NCI-H2081 (cell line): ENCODE measurements at regions not wholly inside any gene's neighbourhood (a gene's known extent, or its start where the extent isn't known, plus 50 kb on each side); places are given as distances from the start of the nearest gene placed in this dataset.
A peak's percentile ranks its signal among the peaks of the same experiment; 100 is the strongest.
"Not testable (repeated sequence)": the region's sequence is repeated elsewhere in the genome, so short reads cannot be mapped to it uniquely, and the experiment has no call there.

Experiments
- DNase-seq, 2 experiments: peaks; one replicate each; lab custom pipeline; 2025; lab: John Stamatoyannopoulos, UW

DNA sequence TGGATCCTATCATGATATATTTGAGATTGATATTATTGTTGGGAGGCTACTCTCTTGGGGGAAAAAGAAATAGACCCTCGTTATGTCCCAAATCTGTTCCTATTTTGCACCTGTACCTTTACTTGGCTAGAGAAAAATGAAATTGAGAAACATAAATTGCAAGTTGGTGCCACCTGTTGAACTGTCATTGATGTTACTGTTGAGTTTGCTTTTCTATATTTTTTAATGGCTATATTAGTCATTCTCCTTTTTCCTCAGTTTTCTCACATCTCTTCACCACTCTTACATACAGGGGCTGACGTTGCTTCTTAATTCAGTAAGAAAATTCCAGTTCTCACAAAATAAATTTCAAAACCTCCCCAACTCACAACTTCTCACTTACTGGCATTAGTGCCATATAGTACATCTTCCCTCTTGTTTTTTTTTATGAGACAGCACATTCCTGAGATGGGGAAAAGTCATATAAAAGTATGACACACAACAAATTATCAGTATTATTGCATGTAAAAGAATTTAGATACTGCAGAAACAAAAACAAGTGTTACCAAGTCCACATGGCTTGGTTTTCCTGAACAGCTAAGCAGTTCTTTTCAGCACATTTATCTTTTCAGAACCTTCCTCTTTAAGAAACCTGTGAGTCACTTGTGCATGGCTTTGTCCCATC, 348.3 kb upstream of the DSEL start:
- DNase-seq = no peak

DNA sequence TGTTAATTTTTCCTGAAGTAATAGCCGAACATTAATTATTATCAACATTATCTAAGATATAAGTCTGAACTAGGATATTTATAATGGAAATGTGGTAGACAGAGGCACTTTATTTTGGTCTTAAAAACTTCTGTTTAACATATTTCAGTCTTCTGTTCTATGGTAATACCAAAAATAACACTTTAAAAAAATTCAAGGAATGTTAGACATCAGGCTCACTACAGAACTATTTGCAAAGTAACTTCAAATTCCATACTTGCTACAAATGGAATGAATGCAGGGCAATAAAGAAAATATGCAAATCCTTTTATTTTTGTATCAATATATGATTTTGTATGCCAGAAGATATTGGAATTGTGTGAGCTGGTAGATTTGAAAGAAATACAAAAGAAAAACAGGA, 345.5 kb upstream of the DSEL start:
- no peak for DNase-seq

DNA sequence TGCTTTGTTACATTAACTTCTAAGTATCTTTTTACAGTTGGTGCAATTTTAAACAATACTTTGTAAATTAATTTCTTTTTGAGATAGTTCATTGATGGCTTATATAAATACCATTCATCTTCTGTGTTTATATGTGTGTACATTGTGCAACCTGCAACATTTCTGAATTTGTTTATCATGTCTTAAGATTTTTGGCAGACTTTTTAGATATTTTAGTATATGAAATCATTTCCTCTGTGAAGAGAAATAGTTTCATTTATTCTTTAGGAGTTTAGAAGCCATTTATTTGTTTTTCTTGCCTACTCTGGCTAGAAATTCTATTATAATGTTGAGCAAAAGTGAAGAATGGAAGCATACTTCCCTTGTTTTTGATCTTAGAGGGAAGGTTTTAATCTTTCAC, 337.8 kb upstream of the DSEL start:
- no peak for DNase-seq

DNA sequence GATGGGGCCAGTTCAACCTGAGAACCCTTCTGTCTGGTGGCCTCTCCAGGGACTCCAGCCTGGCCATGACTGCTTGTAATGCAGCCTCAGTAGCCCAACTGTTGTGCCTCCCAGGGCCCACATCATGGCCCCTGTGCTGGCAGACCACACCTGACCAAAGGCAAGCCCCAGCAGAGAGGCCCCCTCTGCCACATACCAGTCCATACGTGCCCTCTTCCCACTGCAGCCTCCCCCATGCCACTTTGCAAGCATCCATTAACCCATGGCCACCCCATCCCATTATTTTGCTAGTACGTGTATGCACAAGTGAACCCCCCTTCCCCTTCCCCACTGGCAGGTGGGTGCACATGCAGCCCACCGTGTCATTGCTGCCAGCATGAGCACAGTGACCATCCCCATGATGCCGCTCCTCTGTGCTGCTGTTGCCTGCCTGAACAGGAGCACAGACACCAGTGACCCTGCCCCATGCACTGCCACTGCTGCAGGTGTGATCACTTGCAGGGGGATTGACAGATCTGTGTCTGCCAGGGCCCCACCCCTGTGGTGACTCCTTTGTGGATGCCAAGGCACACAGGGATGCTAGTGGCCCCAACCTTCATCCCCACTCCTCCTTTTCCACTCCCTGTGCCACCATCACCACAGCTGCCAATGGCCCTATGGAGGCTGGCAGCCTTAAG, 330.0 kb upstream of the DSEL start:
- no peak for DNase-seq

DNA sequence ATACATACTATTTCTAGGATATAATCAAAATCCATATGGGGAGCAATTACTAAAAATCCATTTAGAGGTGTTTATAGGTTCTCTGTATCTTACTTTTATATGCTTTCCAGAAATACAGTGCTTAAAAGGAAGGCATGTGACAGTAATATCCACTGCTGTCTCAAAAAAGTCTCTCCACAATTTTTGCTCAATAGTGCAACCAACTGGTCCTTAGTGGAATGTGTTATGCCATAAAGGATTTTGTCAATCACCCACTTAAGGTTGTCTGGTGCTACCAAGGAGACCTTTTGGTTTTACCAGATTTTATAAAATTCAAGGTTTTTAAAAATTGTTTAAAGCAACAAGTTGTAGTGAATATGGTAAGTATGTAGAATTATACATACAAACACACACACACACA, 328.5 kb upstream of the DSEL start:
- DNase-seq = no peak

DNA sequence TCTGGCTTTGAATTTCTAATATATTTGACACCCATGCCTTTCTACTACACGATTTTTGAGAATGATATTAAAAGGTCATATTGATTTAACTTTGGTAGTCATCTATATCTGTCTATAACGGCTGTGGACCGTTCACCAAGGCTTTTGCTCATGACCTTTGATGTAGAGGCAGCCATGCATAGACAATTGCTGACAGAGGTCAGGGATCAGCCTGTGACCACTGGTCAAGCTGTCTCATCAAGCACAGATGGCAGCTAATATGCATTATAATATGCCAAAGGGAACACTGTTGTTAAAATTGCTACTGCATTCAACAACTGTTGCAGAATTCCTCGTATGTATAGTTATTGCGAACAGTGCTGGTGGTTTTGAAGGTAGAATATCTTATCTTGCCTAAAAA, 323.9 kb upstream of the DSEL start:
- DNase-seq = no peak

DNA sequence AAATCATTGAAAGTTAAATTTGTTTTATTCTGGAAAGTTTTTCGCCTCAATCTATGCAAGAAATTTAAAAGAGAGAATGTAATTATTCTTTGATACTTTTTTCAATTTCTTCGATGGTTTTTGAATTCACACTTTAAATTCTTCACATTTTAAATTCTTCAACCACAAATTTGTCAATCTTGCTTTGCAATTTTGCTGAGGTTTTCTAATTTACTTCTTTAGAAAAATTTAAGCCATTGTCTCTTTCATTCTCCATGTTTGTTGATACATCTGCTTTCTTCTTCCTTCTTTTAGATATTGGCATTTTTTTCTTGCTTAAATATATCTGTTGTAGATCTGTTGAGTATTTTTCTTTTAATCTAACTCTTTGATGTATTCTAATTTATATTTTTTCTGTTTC, 301.9 kb upstream of the DSEL start:
- DNase-seq = no peak

DNA sequence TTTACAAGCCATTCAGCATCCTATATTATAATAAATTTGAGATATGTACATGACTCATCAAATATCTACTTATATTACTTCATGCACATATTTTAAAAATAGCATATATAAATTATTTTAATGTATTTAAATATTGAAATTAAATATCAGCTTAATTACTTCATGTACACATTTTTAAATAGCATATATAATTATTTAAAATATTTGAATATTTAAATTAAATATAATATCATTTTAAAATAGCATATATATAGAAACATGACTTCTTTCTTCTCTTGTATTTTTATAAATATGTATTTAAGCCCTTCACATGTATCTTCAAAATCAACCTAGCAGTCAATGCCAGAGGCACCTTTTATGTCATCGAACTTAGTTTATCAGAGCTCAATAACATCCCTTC, 298.8 kb upstream of the DSEL start:
- no peak for DNase-seq

DNA sequence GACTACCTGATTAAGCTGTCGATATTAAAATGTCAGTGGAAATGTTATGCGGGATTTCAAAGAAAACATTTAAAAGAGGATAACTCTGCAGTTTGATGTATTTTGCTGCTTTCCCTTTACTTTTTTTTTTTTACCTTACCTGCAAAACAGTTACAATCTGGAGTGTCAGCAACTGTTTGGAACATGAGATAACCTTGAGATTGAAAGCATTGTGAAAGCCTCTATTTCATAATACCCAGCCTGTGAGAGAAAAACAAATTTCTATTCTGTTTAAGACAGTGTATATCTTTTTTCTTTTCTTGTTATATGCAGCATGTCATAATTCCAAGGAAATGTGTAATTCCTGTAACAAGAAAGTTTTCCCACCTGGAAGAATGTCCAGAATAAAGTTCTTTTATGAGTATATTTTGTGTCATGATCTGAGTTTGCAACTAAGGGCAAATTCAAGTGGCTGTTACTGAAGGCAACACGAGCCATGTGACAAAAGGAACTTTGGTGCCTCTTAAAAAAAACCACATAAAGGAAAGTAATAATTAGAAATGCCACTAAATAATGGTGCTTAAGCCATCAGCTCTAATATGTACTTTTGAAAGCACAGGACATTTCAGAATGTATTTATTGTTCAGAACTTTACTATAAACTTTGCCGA, 297.0 kb upstream of the DSEL start:
- no peak for DNase-seq

DNA sequence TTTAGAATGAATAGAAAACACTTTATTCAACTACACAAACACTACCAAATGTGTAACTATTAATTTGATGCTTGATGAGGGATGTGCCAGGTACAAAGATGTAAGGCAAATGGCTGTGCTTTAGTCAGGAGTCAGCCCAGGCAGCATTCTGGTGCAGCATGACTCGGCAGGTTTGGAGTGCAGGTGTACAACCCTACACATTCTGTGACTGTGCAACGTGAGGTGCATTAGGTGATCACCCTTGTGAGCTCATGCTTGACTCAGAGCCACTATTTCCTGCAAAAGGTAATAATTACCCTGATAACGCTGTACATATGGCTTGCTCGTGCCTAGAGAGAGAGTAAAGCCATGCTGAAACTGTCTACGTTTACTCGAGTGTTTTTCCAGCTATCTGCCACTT, 288.7 kb upstream of the DSEL start:
- DNase-seq = peak in 1 of 2 experiments; percentile 10

DNA sequence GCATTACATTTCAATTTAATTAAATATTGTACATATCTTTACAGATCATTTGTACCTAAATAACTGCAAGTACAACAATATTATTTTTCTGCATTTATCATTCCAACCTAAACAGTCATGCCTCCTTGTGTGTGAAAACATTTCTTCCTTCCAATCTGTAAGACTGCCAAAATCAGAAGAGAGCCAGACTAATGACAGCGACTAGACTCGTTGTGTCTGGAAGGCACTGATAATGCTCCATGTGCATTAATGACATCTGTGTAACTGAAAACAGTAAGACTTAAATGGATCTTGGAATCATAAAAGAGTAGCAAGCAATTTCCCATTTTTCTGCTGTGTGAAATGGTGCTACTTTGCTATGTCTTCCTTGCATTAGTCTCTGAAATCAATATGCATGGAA, 278.0 kb upstream of the DSEL start:
- DNase-seq = no peak

DNA sequence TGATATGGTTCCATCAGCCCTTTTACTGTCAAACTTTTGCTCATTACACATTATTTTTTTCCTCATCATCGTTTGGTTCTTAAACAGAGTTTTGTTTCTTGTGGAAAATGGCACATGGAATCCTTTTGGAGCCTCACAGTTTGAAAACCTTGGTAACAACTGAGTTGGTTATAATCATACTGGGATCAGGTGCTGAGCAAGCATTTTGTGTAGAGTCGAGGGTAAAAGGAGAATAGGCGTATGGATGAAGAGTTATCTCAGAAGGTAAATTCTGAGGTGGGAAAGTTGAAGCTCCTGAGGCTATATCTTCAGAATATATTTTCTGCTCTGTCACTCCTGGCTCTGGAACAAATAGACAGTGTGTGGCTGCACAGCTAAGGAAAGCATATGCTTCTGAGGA, 274.0 kb upstream of the DSEL start:
- no peak for DNase-seq

DNA sequence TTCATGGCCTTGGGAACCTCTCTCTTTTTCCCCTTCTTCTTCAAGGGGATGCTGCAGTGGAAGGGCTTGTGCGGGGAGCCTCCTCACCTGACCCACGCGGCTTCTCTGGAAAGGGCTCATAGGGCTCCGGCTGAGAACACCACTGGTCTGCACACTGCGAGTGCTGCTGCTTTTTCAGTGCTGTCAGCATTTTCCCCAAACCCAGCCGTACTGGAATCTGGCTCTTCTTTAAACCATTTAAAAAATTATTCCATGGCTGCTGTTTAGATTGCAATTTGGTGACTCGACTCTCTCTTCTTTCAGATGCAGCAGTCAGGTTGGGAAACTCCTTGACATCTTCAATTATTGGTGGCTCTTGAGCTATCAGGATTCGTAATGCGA, 272.6 kb upstream of the DSEL start:
- DNase-seq = no peak

DNA sequence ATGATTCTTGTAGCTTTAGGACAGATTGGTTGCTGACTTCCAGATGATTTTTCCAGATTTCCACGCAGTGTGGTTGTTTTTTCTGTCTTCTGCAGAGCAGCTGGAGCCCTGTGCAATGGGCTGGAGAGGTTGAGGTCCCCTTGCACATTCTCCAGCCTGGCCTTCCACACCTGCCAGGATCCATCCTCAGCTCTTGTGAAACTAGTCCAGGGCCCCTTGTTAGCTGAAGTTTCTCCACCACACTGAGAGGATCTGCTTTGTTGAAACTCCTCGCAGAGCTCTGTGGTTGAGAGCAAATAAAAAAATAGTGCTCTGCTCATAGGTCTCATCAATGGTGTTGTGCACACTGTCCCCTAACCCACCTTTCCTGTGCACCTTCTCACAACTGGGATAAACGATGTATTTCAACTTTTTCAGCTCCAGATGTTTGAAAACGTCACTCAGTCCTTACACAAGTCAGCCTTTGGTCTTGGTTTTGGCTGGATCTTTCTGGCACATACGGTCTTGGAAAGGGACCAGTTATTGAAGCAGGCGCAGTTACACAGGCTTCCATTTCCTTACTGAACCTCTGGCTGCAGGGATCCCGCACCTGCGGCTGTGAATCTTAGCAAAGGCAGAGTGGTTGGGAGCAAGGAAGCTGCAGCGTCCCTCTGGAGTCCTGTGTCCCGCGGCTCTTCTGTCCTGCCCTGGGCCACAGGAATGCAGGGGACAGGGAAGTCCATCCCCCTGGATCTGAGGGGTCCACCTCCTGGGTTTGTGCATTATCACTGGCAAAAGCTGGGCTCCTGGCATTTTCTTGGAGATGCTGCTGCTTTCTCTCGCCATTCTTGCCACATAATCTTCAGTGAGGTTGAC, 272.0 kb upstream of the DSEL start:
- DNase-seq = no peak

DNA sequence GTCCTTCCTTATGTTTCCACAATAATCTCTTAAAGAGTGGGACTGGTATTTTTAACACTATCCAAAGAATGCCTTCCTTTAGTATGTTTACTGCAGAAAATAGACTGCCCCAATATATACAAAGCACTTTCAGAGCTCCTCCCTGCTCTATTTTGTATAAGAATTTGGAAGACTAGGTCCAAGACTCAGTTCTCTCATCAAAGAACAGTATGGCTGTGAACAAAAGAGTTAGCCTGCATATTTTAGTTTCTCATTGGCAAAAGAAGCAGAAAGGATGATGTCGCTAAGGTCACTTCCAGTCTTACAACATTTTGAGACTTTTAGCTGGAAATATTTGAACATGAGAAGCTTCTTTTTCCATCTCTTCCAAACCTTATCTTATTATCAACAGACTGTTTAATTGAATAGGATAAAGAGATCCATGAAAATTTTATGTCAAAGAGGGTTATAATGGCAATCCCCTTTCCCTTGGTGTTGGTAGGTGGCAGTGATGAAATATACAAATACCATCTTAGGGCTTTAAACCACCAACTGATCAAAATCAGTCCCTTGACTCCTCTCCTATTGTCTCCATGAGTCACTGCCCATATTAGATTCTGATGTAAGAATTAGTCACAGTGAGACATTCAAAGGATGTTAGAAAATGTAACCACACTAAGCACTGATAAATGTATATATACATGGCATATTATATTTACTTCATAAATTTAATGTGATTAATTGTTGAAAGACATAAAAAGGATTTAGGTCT, 266.9 kb upstream of the DSEL start:
- DNase-seq = no peak

DNA sequence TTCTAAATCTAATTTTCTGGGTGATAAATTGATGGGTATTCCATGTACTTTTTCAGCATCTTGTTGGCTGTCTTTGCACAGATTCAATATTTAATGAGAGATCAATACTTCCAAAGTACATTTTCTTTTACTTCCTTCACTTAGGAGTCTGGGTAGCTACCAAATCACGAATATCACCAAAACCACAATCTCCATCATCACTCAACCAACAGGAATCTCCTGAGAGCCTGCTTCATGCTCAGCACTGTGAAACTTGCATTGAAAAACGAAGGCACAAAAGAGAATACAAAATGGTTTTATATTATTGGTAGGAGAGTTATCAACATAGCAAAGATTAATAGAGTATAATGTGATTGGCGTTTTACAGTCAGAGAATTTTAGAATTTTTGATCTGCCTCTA, 261.5 kb upstream of the DSEL start:
- no peak for DNase-seq

DNA sequence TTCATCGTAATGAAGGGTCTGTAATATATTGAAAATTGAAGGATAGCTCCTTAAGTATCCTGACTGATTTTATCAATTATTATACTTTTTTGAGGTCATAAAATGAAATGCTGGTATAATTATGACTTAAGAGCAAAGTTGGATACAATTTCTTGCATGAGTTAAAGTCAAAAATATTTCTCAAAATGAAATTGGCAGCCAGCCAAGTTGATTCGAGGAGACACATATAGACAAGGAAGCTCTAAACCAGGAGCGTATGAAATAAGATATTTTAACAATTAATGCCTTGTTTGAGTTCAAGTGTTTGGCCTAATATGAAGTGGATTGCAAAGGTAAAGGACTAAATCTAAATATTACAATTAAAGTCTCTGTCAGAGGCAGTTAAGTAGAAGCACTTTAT, 260.4 kb upstream of the DSEL start:
- DNase-seq = peak in 1 of 2 experiments; percentile 2

DNA sequence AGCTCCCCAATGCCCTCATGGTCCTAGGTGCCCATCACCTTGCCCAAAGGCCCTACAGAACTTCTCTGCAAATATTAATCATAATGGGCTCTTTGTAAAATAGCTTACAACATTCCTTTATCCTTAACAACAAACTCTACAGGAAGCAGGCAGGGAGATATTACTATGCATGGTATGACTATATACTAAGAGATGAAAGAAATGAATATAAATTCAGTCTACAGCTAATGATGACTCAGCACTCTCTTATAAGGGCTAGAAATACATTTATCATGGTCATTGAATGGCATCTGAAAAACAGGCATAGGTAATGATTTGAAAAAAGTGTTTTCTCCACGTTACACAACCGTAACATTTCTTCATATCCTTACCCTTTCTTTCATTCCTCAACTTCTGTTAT, 254.8 kb upstream of the DSEL start:
- DNase-seq = no peak

DNA sequence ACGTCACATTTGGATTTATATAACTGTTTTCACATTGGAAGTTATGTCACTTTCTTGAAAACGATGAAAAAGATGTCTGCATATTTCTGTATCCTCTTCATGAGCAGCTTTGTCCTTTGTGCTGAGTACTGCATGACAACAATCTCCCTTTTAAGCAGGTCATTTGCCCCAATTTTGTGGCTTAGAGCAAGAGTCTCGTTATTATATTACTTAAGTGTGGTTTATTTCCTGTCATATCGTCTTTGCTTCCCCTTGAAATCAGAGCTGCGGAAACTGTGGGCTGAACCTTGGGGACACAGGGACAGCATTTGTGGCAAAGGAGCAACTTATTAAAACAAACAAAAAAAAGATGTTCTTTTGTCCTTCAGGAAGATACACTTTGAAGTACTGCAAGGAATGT, 254.0 kb upstream of the DSEL start:
- no peak for DNase-seq

DNA sequence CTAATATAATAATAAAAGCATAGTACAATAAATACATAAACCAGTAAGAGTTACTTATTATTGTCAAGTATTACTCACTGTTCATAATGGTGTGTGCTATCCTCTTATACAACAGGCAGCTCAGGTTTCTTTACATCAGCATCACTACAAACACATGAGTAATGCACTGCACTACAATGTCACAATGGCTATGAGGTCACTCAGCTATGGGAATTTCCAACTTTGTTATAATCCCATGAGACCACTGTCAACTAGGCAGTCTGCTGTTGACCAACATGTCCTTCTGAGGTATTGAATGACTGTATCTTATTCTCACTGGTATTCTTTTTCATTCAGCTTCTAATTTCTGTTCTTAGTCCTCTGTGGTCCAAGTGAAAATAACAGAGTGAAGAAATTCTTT, 250.4 kb upstream of the DSEL start:
- DNase-seq = no peak

DNA sequence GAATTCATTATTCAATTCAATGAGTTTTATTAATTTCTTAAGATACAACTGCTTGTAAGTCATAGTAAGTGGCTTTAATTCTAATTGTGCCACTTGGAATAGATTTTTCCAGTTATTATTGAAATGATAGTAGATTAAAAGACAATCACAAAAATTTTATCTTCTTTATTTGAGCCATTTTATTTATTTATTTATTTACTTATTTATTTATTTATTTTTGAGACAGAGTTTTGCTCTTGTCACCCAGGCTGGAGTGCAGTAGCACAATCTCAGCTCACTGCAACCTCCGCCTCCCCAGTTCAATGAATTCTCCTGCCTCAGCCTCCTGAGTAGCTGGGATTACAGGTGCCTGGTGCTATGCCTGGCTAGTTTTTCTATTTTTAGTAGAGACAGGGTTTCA, 235.7 kb upstream of the DSEL start:
- DNase-seq = not testable (repeated sequence)

DNA sequence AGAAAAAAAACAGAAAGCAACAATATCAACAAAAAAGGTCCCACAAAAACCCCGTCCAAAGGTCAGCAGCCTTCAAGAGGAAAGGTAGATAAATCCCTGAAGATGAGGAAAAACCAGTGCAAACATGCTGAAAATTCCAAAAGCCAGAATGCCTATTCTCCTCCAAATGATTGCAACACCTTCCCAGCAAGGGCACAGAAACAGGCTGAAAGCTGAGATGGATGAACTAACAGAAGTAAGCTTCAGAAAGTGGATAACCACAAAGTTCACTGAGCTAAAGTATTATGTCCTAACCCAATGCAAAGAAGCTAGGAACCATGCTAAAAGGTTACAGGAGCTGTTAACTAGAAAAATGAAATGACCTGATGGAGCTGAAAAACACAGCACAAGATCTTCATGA, 226.4 kb upstream of the DSEL start:
- DNase-seq = no peak
